ENCODE measurements at regions not wholly inside any gene's neighbourhood (a gene's known extent, or its start where the extent isn't known, plus 50 kb on each side); places are given as distances from the start of the nearest gene placed in this dataset.

DNA sequence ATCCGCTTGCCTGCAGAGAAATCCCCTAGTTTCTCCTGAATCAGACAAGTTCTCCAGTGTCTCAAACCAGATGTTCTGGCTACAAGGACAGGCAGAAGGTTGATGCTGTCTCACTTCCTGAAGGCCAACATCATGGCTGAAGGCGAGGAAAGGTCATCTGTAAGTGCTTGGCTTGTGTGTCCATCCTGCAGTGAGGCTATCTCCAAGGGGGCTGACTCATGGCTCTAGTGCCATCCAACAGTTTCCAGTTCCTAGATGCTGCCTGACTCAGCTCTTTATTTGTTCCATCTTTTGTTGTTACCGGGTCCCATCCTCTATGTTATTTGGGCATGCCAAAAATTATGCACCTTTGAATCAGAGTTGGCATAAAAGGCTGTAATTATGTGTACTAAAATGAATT is 232.1 kb upstream of the TBX3 start:
- DNase-seq = no peak

GRCh38 chr12:114913871-114914801 is 230.2 kb upstream of the TBX3 start:
- DNase-seq = no peak

GRCh38 chr12:114912811-114913210 is 228.8 kb upstream of the TBX3 start:
- no peak for DNase-seq

DNA sequence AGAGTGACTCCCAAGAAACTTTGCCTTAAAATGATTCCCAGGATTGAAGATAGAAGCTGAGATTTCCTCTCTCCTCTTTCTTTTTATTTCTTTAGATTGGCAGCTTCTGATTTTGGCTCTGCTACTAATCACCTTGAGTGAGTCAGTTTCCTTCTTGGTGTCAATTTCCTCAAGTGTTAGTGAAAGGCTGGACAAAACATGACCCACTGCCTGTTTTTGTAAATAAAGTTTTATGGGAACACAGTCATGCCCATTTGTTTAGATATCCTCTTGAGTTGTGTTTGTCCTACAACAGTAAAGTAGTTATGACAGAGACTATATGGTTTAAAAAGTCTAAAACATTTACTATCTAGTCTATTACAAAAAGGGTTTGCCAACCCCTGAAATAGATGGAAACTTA is 227.2 kb upstream of the TBX3 start:
- no peak for DNase-seq

DNA sequence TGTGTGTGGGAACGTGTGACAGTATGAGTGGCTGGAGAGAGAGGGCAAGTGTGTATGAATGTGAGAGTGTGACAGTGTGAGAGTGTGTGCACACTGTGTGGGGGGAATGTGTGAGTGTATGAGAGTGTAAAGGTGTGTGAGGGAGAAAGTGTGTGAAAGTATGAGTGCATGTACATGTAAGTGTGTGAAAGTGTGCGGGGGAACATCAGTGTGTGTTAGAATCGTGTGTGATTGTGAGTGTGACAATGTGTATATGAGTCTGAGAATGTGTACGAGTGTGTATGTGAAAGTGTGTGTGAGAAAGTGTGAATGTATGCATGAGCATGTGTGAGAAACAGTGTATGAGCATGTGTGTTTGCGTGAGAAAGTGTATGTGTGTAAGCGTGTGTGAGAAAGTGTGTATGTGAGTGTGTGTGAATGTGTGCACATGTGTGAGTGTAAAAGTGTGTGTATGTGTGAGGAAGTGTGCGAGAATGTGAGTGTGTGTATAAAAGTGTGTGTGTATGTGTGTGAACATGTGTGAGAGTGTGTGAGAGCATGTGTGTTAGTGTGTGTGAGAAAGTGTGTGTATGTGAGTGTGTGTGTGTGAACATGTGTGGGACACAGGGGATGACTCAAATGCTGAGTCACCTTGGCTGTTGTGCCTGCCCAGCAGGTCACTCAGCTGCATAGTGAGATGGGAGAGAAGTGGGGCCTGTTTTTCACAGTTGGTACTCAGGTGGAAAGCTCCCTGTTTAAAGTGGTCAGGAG is 220.5 kb upstream of the TBX3 start:
- no peak for DNase-seq

- no peak for DNase-seq
These were observed 219.2 kb upstream of the TBX3 start for GRCh38 chr12:114903083-114903691.

DNA sequence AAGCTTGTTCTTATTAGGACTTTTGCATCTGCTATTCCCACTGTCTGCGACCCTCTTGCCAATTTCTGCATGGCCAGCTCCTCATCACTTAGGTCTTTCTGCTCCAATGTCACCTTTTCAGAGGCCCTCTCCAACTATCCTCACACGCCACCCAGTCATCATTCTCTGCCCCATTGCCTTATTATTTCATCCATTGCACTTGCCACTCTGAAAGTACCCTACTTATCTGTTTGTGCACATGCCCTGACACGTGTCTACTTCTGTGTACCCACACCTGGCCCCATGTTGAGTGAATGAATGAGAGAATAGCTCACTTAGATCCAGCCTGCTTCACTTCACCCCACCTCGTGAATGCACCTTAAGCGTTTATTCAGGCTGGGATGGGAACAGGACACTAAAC is 218.7 kb upstream of the TBX3 start:
- DNase-seq = no peak

GRCh38 chr12:114901316-114901715 is 217.3 kb upstream of the TBX3 start:
- no peak for DNase-seq

- DNase-seq = no peak
These were observed 214.2 kb upstream of the TBX3 start for GRCh38 chr12:114898159-114898558.

GRCh38 chr12:114895827-114896226 is 211.9 kb upstream of the TBX3 start:
- no peak for DNase-seq

- no peak for DNase-seq
These were observed 211.1 kb upstream of the TBX3 start for GRCh38 chr12:114895081-114895480.

DNA sequence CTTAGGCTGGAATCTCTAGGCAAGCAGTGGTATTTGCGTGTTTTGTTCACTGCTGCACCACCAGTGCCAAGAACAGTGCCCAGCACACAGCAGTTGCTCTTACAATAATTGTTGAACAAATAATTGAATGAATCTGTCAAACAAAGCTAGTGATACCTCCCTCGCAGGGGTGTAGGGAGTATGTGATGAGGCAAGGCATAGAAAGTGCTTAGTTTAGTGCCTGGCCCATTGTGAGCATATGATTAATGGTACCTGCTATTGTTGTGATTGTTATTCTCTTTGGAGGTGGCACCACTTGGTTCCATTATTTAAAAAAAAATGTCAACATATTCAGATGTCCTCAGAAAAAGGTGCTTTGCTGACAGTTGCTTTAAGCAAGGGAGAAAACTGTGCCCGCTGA is 210.1 kb upstream of the TBX3 start:
- no peak for DNase-seq

GRCh38 chr12:114888928-114889584 is 205.1 kb upstream of the TBX3 start:
- no peak for DNase-seq

- no peak for DNase-seq
These were observed 204.5 kb upstream of the TBX3 start for GRCh38 chr12:114888448-114888847.

DNA sequence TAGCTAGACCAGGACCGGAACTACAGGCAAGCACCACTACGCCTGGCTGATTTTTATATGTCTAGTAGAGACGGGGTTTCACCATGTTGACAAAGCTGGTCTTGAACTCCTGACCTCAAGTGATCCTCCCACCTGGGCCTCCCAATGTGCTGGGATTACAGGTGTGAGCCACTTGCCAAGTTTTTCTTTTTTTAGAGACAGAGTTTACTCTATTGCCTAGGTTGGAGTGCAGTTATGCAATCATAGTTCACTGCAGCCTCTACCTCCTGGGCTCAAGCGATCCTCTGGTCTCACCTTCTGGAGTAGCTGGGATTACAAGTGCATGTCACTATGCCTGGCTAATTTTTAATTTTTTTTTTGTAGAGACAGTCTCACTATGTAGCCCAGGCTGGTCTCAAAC is 201.5 kb upstream of the TBX3 start:
- DNase-seq = no peak

- DNase-seq = no peak
These were observed 200.6 kb upstream of the TBX3 start for GRCh38 chr12:114884575-114884974.

DNA sequence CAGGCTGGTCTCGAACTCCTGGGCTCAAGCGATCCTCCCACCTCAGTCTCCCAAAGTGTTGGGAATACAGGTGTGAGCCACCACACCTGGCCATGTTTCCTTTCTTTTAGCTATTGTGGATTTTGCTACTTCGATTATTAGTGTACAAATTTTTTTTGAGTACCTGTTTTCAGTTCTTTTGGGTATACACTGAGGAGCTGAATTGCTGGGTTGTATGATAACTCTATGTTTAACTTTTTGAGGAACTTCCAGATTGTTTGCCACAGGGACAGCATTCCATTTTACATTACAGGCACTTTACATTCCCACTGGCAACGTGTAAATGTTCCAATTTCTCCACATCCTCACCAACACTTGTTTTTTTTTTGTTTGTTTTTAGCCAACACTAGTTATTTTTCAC is 198.1 kb upstream of the TBX3 start:
- no peak for DNase-seq

- no peak for DNase-seq
These were observed 195.4 kb upstream of the TBX3 start for GRCh38 chr12:114879354-114879753.

DNA sequence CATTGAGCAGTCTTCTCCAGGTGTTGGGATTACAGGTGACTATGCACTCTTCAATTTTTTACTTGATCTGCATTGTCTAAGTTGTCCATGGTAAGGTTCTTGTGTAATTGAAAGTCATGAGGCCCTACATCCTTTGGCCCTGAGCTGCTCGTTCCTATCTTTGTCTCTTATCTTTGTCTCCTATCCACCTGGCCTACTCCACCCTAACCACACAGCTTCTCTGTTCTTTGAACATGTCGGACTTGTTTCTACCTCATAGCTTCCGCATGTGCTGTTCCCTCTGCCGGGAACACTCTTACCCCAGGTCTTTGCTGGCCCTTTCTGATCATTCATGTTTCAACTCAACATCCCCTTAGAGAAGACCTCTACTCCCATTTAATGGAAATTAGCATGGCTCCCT is 194.8 kb upstream of the TBX3 start:
- no peak for DNase-seq

DNA sequence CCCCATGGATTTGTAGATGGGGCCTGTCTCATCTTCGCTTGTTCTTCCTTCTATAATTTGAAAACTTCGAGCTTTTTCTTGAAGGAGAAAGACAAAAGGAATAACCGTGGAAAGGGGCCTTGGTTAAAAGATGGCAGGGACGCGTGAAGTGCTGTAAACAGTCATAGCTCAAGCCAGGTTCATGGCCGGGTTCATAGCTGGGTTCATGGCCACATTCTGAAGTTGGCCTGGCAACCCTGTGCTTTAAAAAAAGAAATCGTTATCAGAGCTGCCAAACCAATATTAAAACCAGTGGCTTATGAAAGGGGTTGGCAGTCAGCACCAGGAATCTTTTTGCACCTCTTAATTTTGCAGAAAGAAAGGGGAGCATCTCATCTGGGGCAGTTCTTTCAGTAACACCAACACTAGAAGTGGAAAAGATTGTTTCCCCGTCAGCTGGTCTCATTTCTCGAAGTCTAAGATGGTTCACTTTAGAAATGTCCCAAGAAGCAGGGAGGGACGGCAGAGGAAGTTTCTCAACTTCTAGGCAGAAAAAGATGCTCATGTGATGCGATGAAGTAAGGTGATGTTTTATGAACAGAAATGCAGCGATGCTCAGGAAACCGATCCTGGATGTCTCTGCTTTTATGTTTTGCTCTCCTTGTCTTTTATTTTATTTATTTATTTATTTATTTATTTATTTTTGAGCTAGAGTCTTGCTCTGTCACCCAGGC is 193.1 kb upstream of the TBX3 start:
- no peak for DNase-seq

GRCh38 chr12:114875313-114875712 is 191.3 kb upstream of the TBX3 start:
- DNase-seq = no peak

DNA sequence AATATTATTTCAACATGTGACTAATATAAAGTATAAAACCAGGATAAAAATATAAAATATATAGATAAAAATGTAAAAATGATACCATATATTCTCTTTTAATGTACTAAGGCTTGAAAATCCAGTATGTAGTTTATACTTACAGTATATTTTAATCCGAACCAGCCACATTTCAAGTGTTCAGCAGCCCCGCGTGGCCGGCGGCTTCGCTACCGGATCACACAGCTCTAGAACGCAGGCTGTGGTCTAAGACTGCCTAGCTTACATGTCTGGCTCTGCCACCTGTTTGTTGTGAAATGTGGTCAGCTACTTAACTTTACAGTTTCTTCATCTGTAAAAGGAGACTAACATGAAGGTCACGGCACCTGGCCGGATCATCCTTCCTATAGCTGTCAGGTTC is 189.7 kb upstream of the TBX3 start:
- no peak for DNase-seq
